Memory B cell (primary cell): ENCODE measurements at regions not wholly inside any gene's neighbourhood (a gene's known extent, or its start where the extent isn't known, plus 50 kb on each side); places are given as distances from the start of the nearest gene placed in this dataset.

Source experiments
- ATAC-seq: fragments of 150-1000 bp; cut with Tn5 transposase; 2 replicates; pipeline ENCODE4 v1.10.0; 2021; ENCODE audit warnings: low read depth, mild to moderate bottlenecking, moderate library complexity
- DNase-seq, 2 donors: peaks; one replicate each; pipeline ENCODE4 v3.0.0; 2022; ENCODE audit warnings: low spot score in 2 of 2
- H3K27ac Mint-ChIP-seq: one replicate; pipeline ENCODE4 v1.8.0; 2022; ENCODE audit warnings: mild to moderate bottlenecking, moderate library complexity, mixed read lengths
- H3K27me3 Mint-ChIP-seq: one replicate; pipeline ENCODE4 v1.8.0; 2022; ENCODE audit warnings: mixed read lengths
- H3K36me3 Mint-ChIP-seq: one replicate; pipeline ENCODE4 v1.8.0; 2022; ENCODE audit warnings: mild to moderate bottlenecking, mixed read lengths
- H3K4me1 Mint-ChIP-seq: one replicate; pipeline ENCODE4 v1.8.0; 2022; ENCODE audit warnings: mixed read lengths
- H3K4me3 Mint-ChIP-seq: one replicate; pipeline ENCODE4 v1.8.0; 2022; ENCODE audit warnings: mild to moderate bottlenecking, moderate library complexity, mixed read lengths
- H3K9me3 Mint-ChIP-seq: one replicate; pipeline ENCODE4 v1.8.0; 2022; ENCODE audit warnings: mixed read lengths

- Mint-ChIP-seq H3K9me3 (no peaks in the 10 kb centered on the region), H3K27ac (no peak overlapping the region), H3K36me3 (no peaks in the 10 kb centered on the region), H3K4me3 (no peak overlapping the region), H3K4me1 (peaks cover 15% of the 10 kb centered on the region), H3K27me3 (peaks cover 8% of the 10 kb centered on the region)
- ATAC-seq (no peak), DNase-seq (no peak)
Measured at GRCh38 chr10:89153971-89154370, 53.1 kb downstream of the CH25H start.

GRCh38 chr10:89153116-89153515 lies 54.0 kb downstream of the CH25H start:
- DNase-seq (no peak), ATAC-seq (no peak)
- peaks cover 15% of the 10 kb centered on the region for H3K4me1 Mint-ChIP-seq
- H3K27ac Mint-ChIP-seq: no peak overlapping the region
- peaks cover 8% of the 10 kb centered on the region for H3K27me3 Mint-ChIP-seq
- no peaks in the 10 kb centered on the region for H3K9me3 Mint-ChIP-seq
- no peak overlapping the region for H3K4me3 Mint-ChIP-seq
- H3K36me3 Mint-ChIP-seq: no peaks in the 10 kb centered on the region

- H3K4me3 Mint-ChIP-seq: no peak overlapping the region
- H3K27me3 Mint-ChIP-seq: peaks cover 8% of the 10 kb centered on the region
- ATAC-seq (no peak), DNase-seq (no peak)
- no peak overlapping the region for H3K27ac Mint-ChIP-seq
- H3K9me3 Mint-ChIP-seq: no peaks in the 10 kb centered on the region
- no peaks in the 10 kb centered on the region for H3K36me3 Mint-ChIP-seq
- peaks cover 15% of the 10 kb centered on the region for H3K4me1 Mint-ChIP-seq
Measured at GRCh38 chr10:89151857-89152256, 55.3 kb downstream of the CH25H start.

GRCh38 chr10:89148061-89148460 lies 59.1 kb downstream of the CH25H start:
- Mint-ChIP-seq H3K27me3 (peaks cover 4% of the 10 kb centered on the region), H3K4me3 (no peak overlapping the region), H3K4me1 (peaks cover 2% of the 10 kb centered on the region), H3K27ac (no peak overlapping the region), H3K36me3 (no peaks in the 10 kb centered on the region), H3K9me3 (no peaks in the 10 kb centered on the region)
- ATAC-seq (no peak), DNase-seq (no peak)

GRCh38 chr10:89147256-89147655 lies 59.9 kb downstream of the CH25H start:
- Mint-ChIP-seq H3K27me3 (peaks cover 4% of the 10 kb centered on the region), H3K4me3 (no peak overlapping the region)
- no peak for DNase-seq

GRCh38 chr10:89144836-89145235 lies 62.3 kb downstream of the CH25H start:
- Mint-ChIP-seq H3K27ac (no peak overlapping the region), H3K36me3 (no peaks in the 10 kb centered on the region), H3K27me3 (peaks cover 1% of the 10 kb centered on the region), H3K4me3 (no peak overlapping the region), H3K4me1 (peaks cover 2% of the 10 kb centered on the region), H3K9me3 (no peaks in the 10 kb centered on the region)
- no peak for DNase-seq
- no peak for ATAC-seq

More at GRCh38 chr10:89147256-89147655, 59.9 kb downstream of the CH25H start:
- H3K9me3 Mint-ChIP-seq: no peaks in the 10 kb centered on the region
- H3K4me1 Mint-ChIP-seq: peaks cover 2% of the 10 kb centered on the region
- no peak for ATAC-seq
- H3K27ac Mint-ChIP-seq: no peak overlapping the region
- no peaks in the 10 kb centered on the region for H3K36me3 Mint-ChIP-seq

GRCh38 chr10:89142590-89142989 lies 64.5 kb downstream of the CH25H start:
- H3K27me3 Mint-ChIP-seq: peaks cover 3% of the 10 kb centered on the region
- no peak overlapping the region for H3K27ac Mint-ChIP-seq
- DNase-seq (no peak), ATAC-seq (no peak)
- H3K4me3 Mint-ChIP-seq: no peak overlapping the region
- H3K4me1 Mint-ChIP-seq: peaks cover 2% of the 10 kb centered on the region
- no peaks in the 10 kb centered on the region for H3K9me3 Mint-ChIP-seq
- no peaks in the 10 kb centered on the region for H3K36me3 Mint-ChIP-seq

GRCh38 chr10:89138755-89139490 lies 68.2 kb downstream of the CH25H start:
- no peak overlapping the region for H3K4me3 Mint-ChIP-seq
- ATAC-seq (no peak), DNase-seq (no peak)
- peaks cover 4% of the 10 kb centered on the region for H3K9me3 Mint-ChIP-seq
- no peak overlapping the region for H3K27ac Mint-ChIP-seq
- H3K27me3 Mint-ChIP-seq: peaks cover 2% of the 10 kb centered on the region
- peaks cover 2% of the 10 kb centered on the region for H3K4me1 Mint-ChIP-seq
- no peaks in the 10 kb centered on the region for H3K36me3 Mint-ChIP-seq

GRCh38 chr10:89134963-89135362 lies 72.2 kb downstream of the CH25H start:
- Mint-ChIP-seq H3K36me3 (peaks cover 2% of the 10 kb centered on the region), H3K9me3 (peaks cover 4% of the 10 kb centered on the region)
- ATAC-seq: no peak

GRCh38 chr10:89129911-89130310 lies 77.2 kb downstream of the CH25H start:
- H3K27ac Mint-ChIP-seq: no peak overlapping the region
- DNase-seq (no peak), ATAC-seq (no peak)
- H3K4me1 Mint-ChIP-seq: no peaks in the 10 kb centered on the region
- H3K36me3 Mint-ChIP-seq: peaks cover 2% of the 10 kb centered on the region
- H3K9me3 Mint-ChIP-seq: no peaks in the 10 kb centered on the region
- no peak overlapping the region for H3K4me3 Mint-ChIP-seq
- peaks cover 7% of the 10 kb centered on the region for H3K27me3 Mint-ChIP-seq

More at GRCh38 chr10:89134963-89135362, 72.2 kb downstream of the CH25H start:
- Mint-ChIP-seq H3K4me1 (no peaks in the 10 kb centered on the region), H3K27ac (no peak overlapping the region), H3K27me3 (peaks cover 4% of the 10 kb centered on the region), H3K4me3 (no peak overlapping the region)
- DNase-seq: no peak

GRCh38 chr10:89122433-89123051 lies 84.6 kb downstream of the CH25H start:
- DNase-seq: no peak
- ATAC-seq: no peak

GRCh38 chr10:89121764-89122020 lies 85.4 kb downstream of the CH25H start:
- Mint-ChIP-seq H3K36me3 (no peaks in the 10 kb centered on the region), H3K4me3 (no peak overlapping the region), H3K27ac (no peak overlapping the region), H3K4me1 (peaks cover 3% of the 10 kb centered on the region), H3K9me3 (no peaks in the 10 kb centered on the region), H3K27me3 (peaks cover 14% of the 10 kb centered on the region)
- no peak for ATAC-seq
- DNase-seq: no peak

More at GRCh38 chr10:89122433-89123051, 84.6 kb downstream of the CH25H start:
- peaks cover 3% of the 10 kb centered on the region for H3K4me1 Mint-ChIP-seq
- no peak overlapping the region for H3K4me3 Mint-ChIP-seq
- no peaks in the 10 kb centered on the region for H3K36me3 Mint-ChIP-seq
- no peaks in the 10 kb centered on the region for H3K9me3 Mint-ChIP-seq
- H3K27me3 Mint-ChIP-seq: peaks cover 11% of the 10 kb centered on the region
- H3K27ac Mint-ChIP-seq: no peak overlapping the region

- peaks cover 3% of the 10 kb centered on the region for H3K4me1 Mint-ChIP-seq
- no peaks in the 10 kb centered on the region for H3K36me3 Mint-ChIP-seq
- DNase-seq (no peak), ATAC-seq (no peak)
- no peaks in the 10 kb centered on the region for H3K9me3 Mint-ChIP-seq
- peaks cover 16% of the 10 kb centered on the region for H3K27me3 Mint-ChIP-seq
- no peak overlapping the region for H3K27ac Mint-ChIP-seq
- no peak overlapping the region for H3K4me3 Mint-ChIP-seq
Measured at GRCh38 chr10:89120931-89121763, 86.0 kb downstream of the CH25H start.

GRCh38 chr10:89119651-89120050 lies 87.5 kb downstream of the CH25H start:
- DNase-seq (no peak), ATAC-seq (no peak)
- H3K27me3 Mint-ChIP-seq: peaks cover 14% of the 10 kb centered on the region
- H3K27ac Mint-ChIP-seq: no peak overlapping the region
- no peak overlapping the region for H3K4me3 Mint-ChIP-seq
- no peaks in the 10 kb centered on the region for H3K9me3 Mint-ChIP-seq
- H3K4me1 Mint-ChIP-seq: peaks cover 3% of the 10 kb centered on the region
- no peaks in the 10 kb centered on the region for H3K36me3 Mint-ChIP-seq
